Hepatocyte (in vitro differentiated cells): ENCODE measurements at regions not wholly inside any gene's neighbourhood (a gene's known extent, or its start where the extent isn't known, plus 50 kb on each side); places are given as distances from the start of the nearest gene placed in this dataset.

Experiments used
- DNase-seq: peaks from one replicate; pipeline ENCODE4 v3.0.0-alpha.2; 2016; ENCODE audit warnings: low spot score
- H2AFZ ChIP-seq: fragments of 200-600 bp; sonication (generic); 2 replicates; pipeline ENCODE4 v1.6.0; 2016; ENCODE audit warnings: antibody characterized with exemption, mild to moderate bottlenecking
- H3K27ac ChIP-seq: fragments of 200-600 bp; sonication (generic); 2 replicates; pipeline ENCODE4 v1.5.1; 2016; ENCODE audit warnings: mild to moderate bottlenecking
- H3K27me3 ChIP-seq: fragments of 200-600 bp; sonication (generic); 2 replicates; pipeline ENCODE4 v1.6.1; 2016
- H3K36me3 ChIP-seq: fragments of 200-600 bp; sonication (generic); replicated peaks from 2 replicates; pipeline ENCODE4 v1.5.1; 2016; ENCODE audit warnings: low read depth; ENCODE audit not compliant: insufficient read depth
- H3K4me1 ChIP-seq: fragments of 200-600 bp; sonication (generic); 2 replicates; pipeline ENCODE4 v1.5.1; 2016; ENCODE audit warnings: mild to moderate bottlenecking, moderate library complexity; ENCODE audit not compliant: insufficient read depth
- H3K4me2 ChIP-seq: fragments of 200-600 bp; sonication (generic); 2 replicates; pipeline ENCODE4 v1.6.0; 2016
- H3K4me3 ChIP-seq: fragments of 200-600 bp; sonication (generic); 2 replicates; pipeline ENCODE4 v1.5.1; 2016; ENCODE audit warnings: mild to moderate bottlenecking
- H3K79me2 ChIP-seq: fragments of 200-600 bp; sonication (generic); 2 replicates; pipeline ENCODE4 v1.6.0; 2017; ENCODE audit warnings: mild to moderate bottlenecking
- H3K9me2 ChIP-seq: fragments of 200-600 bp; sonication (generic); replicated peaks from 2 replicates; pipeline ENCODE4 v1.6.0; 2017; ENCODE audit warnings: mild to moderate bottlenecking; ENCODE audit not compliant: insufficient read depth
- H3K9me3 ChIP-seq: fragments of 200-600 bp; sonication (generic); 2 replicates; pipeline ENCODE4 v1.5.1; 2016; ENCODE audit warnings: low read depth, mild to moderate bottlenecking
- H4K20me1 ChIP-seq: fragments of 200-600 bp; sonication (generic); 2 replicates; pipeline ENCODE4 v1.6.0; 2016; ENCODE audit warnings: mild to moderate bottlenecking; ENCODE audit not compliant: insufficient read depth, poor library complexity, severe bottlenecking
- CTCF ChIP-seq: fragments of 200-600 bp; sonication (generic); IDR thresholded peaks from 2 replicates; pipeline ENCODE4 v1.5.1; 2016; ENCODE audit warnings: antibody characterized with exemption, mild to moderate bottlenecking; ENCODE audit not compliant: poor library complexity
- EZH2 ChIP-seq: fragments of 200-600 bp; sonication (generic); IDR thresholded peaks from 2 replicates; pipeline ENCODE4 v1.6.1; 2016; ENCODE audit warnings: antibody characterized with exemption, mild to moderate bottlenecking, borderline replicate concordance
- EZH2phosphoT487 ChIP-seq: fragments of 200-600 bp; sonication (generic); IDR thresholded peaks from one replicate; pipeline ENCODE4 v1.6.1; 2018; ENCODE audit warnings: antibody characterized with exemption, mild to moderate bottlenecking, low read depth, moderate library complexity; ENCODE audit not compliant: unreplicated experiment, severe bottlenecking
- WGBS: methylation state at CpG from one replicate; pipeline ENCODE4 v1.1.6; 2016; ENCODE audit warnings: low lambda C conversion rate; ENCODE audit errors: missing lambda C conversion rate; 5-methylcytosine and 5-hydroxymethylcytosine counted together

- TF ChIP-seq CTCF, result no peak
- TF ChIP-seq EZH2, result no peak
- TF ChIP-seq EZH2phosphoT487, result no peak
- Histone ChIP-seq H3K27ac (no peak overlapping the region), H2AFZ (no peak overlapping the region), H3K9me2 (no peaks in the 10 kb centered on the region), H3K79me2 (no peaks in the 10 kb centered on the region), H3K36me3 (no peaks in the 10 kb centered on the region), H3K4me2 (no peak overlapping the region), H3K27me3 (no peaks in the 10 kb centered on the region), H3K9me3 (no peaks in the 10 kb centered on the region), H4K20me1 (no peaks in the 10 kb centered on the region), H3K4me1 (no peaks in the 10 kb centered on the region), H3K4me3 (no peak overlapping the region)
- DNase-seq, result no peak
- 80% methylated on average over 7 of the region's 7 CpGs for WGBS
Observed at GRCh38 chrX:40506201-40506985, 74.4 kb upstream of the ATP6AP2 start.

DNA sequence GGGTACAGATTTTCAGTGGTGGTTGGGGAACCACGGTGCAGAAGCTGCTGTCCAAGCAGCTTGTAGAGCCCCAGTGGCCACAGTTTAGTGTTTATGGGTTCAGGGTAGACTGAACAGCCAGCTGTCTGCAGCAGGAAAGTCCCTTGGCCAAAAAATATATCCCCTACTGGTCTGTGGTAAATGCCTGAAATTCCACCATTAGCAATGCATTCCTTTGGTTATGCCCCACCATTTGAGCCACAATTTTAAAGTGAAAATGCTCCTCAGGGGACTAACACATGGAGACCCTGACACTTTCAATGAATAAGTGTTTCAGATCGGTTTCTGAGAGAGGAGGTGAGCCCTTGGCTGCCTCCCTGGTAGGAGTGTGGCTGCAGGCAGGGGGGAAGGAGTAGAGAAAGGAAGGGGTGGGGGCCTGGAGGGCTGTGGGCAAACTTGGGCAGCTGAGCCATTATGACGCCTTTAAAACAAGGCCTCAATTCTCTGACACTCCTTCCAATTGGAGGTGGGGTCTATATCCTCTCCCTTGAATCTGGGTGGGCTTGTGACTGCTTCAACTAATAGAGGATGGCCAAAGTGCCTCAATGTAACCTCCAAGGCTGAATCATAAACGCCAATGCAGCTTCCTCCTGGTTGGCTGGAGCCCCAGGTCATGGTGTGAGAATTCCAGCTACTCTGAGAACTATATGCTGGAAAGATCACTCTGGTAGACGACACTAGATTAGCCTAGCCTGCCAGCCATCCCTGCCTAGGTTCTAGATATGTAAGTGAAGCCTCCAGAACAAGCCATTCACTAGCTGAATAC is 75.8 kb upstream of the ATP6AP2 start:
- Histone ChIP-seq H3K4me3 (no peak overlapping the region), H2AFZ (no peak overlapping the region), H4K20me1 (no peaks in the 10 kb centered on the region), H3K4me1 (no peaks in the 10 kb centered on the region), H3K9me3 (no peaks in the 10 kb centered on the region), H3K9me2 (no peaks in the 10 kb centered on the region), H3K79me2 (no peaks in the 10 kb centered on the region), H3K4me2 (no peak overlapping the region), H3K27me3 (no peaks in the 10 kb centered on the region), H3K27ac (no peak overlapping the region), H3K36me3 (no peaks in the 10 kb centered on the region)
- DNase-seq, result no peak
- TF ChIP-seq EZH2phosphoT487, result no peak
- no peak for TF ChIP-seq EZH2
- no peak for TF ChIP-seq CTCF
- WGBS, result 51% methylated on average over 5 of the region's 5 CpGs

DNA sequence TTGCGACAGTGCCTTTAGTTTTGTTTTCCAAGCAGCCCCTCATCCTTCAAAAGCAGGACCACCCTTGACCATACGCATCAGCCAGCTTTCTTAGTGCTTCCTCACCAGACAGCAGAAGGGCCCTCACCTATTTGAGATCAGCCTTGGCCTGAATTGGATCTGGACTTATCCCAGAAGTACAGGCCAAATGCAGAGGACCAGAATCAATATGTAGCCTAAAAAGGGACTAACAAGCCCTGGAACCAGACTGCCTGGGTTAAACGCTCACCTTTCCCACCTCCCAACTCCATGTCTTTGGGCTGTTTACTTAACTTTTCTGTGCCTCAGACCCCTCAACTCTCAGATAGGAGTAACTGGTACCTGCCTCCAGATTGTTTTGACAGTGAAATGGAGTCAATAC is 77.7 kb upstream of the ATP6AP2 start:
- no peaks in the 10 kb centered on the region for H4K20me1 ChIP-seq
- H3K4me3 ChIP-seq, result no peak overlapping the region
- H2AFZ ChIP-seq, result no peak overlapping the region
- no peak overlapping the region for H3K4me2 ChIP-seq
- H3K79me2 ChIP-seq, result no peaks in the 10 kb centered on the region
- no peak for DNase-seq
- no peaks in the 10 kb centered on the region for H3K27me3 ChIP-seq
- no peaks in the 10 kb centered on the region for H3K9me2 ChIP-seq
- 98% methylated on average over 3 of the region's 3 CpGs for WGBS
- H3K36me3 ChIP-seq, result no peaks in the 10 kb centered on the region
- TF ChIP-seq EZH2phosphoT487, result no peak
- TF ChIP-seq CTCF, result no peak
- TF ChIP-seq EZH2, result no peak
- H3K4me1 ChIP-seq, result no peaks in the 10 kb centered on the region
- no peak overlapping the region for H3K27ac ChIP-seq
- H3K9me3 ChIP-seq, result no peaks in the 10 kb centered on the region
